ENCODE measurements at regions not wholly inside any gene's neighbourhood (a gene's known extent, or its start where the extent isn't known, plus 50 kb on each side); places are given as distances from the start of the nearest gene placed in this dataset.

- TF ChIP-seq CTCF (IDR thresholded peaks at IDR 0.05) (no peak), POLR2AphosphoS5 (IDR thresholded peaks at IDR 0.05; ENCODE audit: low read depth, low read length) (no peak), TCF7L2 (IDR thresholded peaks at IDR 0.05; ENCODE audit: low read depth, low read length) (no peak), REST (IDR thresholded peaks at IDR 0.05; ENCODE audit: insufficient read depth in 1 of 2, low read depth in 2 of 2, low read length in 1 of 2) (no peak), SIN3A (IDR thresholded peaks at IDR 0.05; ENCODE audit: borderline replicate concordance, insufficient read depth, low read depth, low read length) (no peak)
Measured at GRCh38 chr20:57062696-57063270, 203.7 kb downstream of the BMP7 start.
